ENCODE measurements at regions not wholly inside any gene's neighbourhood (a gene's known extent, or its start where the extent isn't known, plus 50 kb on each side); places are given as distances from the start of the nearest gene placed in this dataset.
A peak's percentile ranks its signal among the peaks of the same experiment; 100 is the strongest.

- no peaks in the 10 kb centered on the region for H3K4me1 ChIP-seq (ENCODE audit: control insufficient read depth in 1 of 2, insufficient read depth in 2 of 2, low read length in 2 of 2)
- no peaks in the 10 kb centered on the region for H3K79me2 ChIP-seq (ENCODE audit: insufficient read depth, low read length)
- H4K20me1 ChIP-seq (ENCODE audit: insufficient read depth, low read length) = no peaks in the 10 kb centered on the region
- WGBS (ENCODE audit: insufficient coverage) = 94% methylated on average over 3 of the region's 8 CpGs
- no peak overlapping the region for H3K27ac ChIP-seq (ENCODE audit: low read depth in 1 of 2, low read length in 2 of 2)
- H3K9me3 ChIP-seq (replicated peaks in 1 of 2; ENCODE audit: control insufficient read depth in 1 of 2, insufficient read depth in 1 of 2, low read length in 2 of 2) = peaks cover 0 to 6% of the 10 kb centered on the region in 2 donors
- Mint-ChIP-seq H3K36me3 (no peaks in the 10 kb centered on the region), H3K9me3 (peaks cover 1 to 5% (median 3%) of the 10 kb centered on the region in 7 donors), H3K27me3 (ENCODE audit: low read depth in 3 of 3) (peaks cover 2 to 9% (median 4%) of the 10 kb centered on the region in 3 donors), H3K27ac (no peak overlapping the region), H3K4me3 (no peak overlapping the region), H3K4me1 (no peaks in the 10 kb centered on the region)
- H3K4me2 ChIP-seq (replicated peaks; ENCODE audit: extremely low read depth, low read length, poor library complexity, severe bottlenecking) = no peak overlapping the region
- no peaks in the 10 kb centered on the region for H3K27me3 ChIP-seq (ENCODE audit: control insufficient read depth in 2 of 2, insufficient read depth in 2 of 2, low read length in 2 of 2)
- H3K9ac ChIP-seq (ENCODE audit: insufficient read depth, low read length, poor library complexity, severe bottlenecking) = no peak overlapping the region
- TF ChIP-seq CTCF (IDR thresholded peaks at IDR 0.05) = no peak
- H2AFZ ChIP-seq (ENCODE audit: insufficient read depth, low read depth, low read length, poor library complexity, severe bottlenecking) = no peak overlapping the region
- no peak overlapping the region for H3K4me3 ChIP-seq (replicated peaks in 1 of 3; ENCODE audit: low read depth in 2 of 3, low read length in 3 of 3)
- no peak for DNase-seq
- H3K36me3 ChIP-seq (replicated peaks in 1 of 2; ENCODE audit: control insufficient read depth in 1 of 2, insufficient read depth in 2 of 2, low read length in 2 of 2) = no peaks in the 10 kb centered on the region
- intact Hi-C loops (cut with micrococcal nuclease) = no loop called here
Observed at GRCh38 chr14:104350463-104351185, 212.2 kb downstream of the KIF26A start.

DNA sequence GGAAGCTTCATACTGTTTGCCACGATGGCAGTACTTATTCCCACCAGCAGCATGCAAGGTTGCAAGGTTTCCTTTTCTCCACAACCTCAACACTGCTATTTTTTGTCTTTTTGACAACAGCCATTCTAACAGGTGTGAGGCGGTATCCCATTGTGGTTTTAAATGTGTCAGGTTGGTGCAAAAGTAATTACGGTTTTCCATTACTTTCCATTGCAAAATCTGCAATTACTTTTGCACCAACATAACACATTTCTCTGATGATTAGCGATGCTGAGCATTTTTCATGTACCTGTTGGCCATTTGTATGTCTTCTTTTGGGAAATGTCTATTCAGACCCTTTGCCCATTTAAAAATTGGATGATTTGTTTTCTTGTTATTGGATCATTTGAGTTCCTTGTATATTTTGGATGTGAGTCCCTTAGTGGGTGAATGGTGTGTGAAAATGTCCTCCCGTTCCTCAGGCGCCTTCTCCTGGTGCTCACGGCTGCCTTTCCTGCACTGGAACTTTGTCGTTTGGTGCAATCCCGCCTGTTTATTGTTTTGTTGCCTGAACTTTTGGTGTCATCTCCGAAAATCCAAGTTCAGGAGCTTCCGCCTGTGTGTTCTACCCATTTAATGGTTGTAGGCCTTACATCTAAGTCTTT is 213.6 kb downstream of the KIF26A start:
- no peak for TF ChIP-seq CTCF (IDR thresholded peaks at IDR 0.05)
- Mint-ChIP-seq H3K4me3 (no peak overlapping the region), H3K27me3 (ENCODE audit: low read depth in 3 of 3) (peaks cover 2 to 9% (median 4%) of the 10 kb centered on the region in 3 donors), H3K36me3 (no peaks in the 10 kb centered on the region), H3K9me3 (peaks cover 1 to 6% (median 4%) of the 10 kb centered on the region in 7 donors), H3K4me1 (no peaks in the 10 kb centered on the region), H3K27ac (peak overlapping the region in 1 of 7 donors; percentile 24)
- no peak for DNase-seq
- Histone ChIP-seq H4K20me1 (ENCODE audit: insufficient read depth, low read length) (no peaks in the 10 kb centered on the region), H3K4me3 (replicated peaks in 1 of 3; ENCODE audit: low read depth in 2 of 3, low read length in 3 of 3) (no peak overlapping the region), H3K9ac (ENCODE audit: insufficient read depth, low read length, poor library complexity, severe bottlenecking) (no peak overlapping the region), H3K36me3 (replicated peaks in 1 of 2; ENCODE audit: control insufficient read depth in 1 of 2, insufficient read depth in 2 of 2, low read length in 2 of 2) (no peaks in the 10 kb centered on the region), H3K27me3 (ENCODE audit: control insufficient read depth in 2 of 2, insufficient read depth in 2 of 2, low read length in 2 of 2) (no peaks in the 10 kb centered on the region), H3K27ac (ENCODE audit: low read depth in 1 of 2, low read length in 2 of 2) (no peak overlapping the region), H2AFZ (ENCODE audit: insufficient read depth, low read depth, low read length, poor library complexity, severe bottlenecking) (no peak overlapping the region), H3K79me2 (ENCODE audit: insufficient read depth, low read length) (no peaks in the 10 kb centered on the region), H3K9me3 (replicated peaks in 1 of 2; ENCODE audit: control insufficient read depth in 1 of 2, insufficient read depth in 1 of 2, low read length in 2 of 2) (peaks cover 0 to 6% of the 10 kb centered on the region in 2 donors), H3K4me1 (ENCODE audit: control insufficient read depth in 1 of 2, insufficient read depth in 2 of 2, low read length in 2 of 2) (no peaks in the 10 kb centered on the region), H3K4me2 (replicated peaks; ENCODE audit: extremely low read depth, low read length, poor library complexity, severe bottlenecking) (no peak overlapping the region)
- intact Hi-C loops (cut with micrococcal nuclease) = no loop called here
- WGBS (ENCODE audit: insufficient coverage) = 93% methylated on average over 5 of the region's 11 CpGs

Measured in CD14-positive monocyte (primary cell).